Liver (tissue), 8 donors: ENCODE measurements at regions not wholly inside any gene's neighbourhood (a gene's known extent, or its start where the extent isn't known, plus 50 kb on each side); places are given as distances from the start of the nearest gene placed in this dataset.

Experiments
- DNase-seq: peaks from one replicate; pipeline ENCODE4 v3.0.0-alpha.2; 2017; ENCODE audit warnings: low spot score
- H3K27ac ChIP-seq, 2 donors: one replicate each; pipeline ENCODE4 v1.7.0; 2013; ENCODE audit warnings: inconsistent platforms in 2 of 2, low read length in 2 of 2, control low read depth in 1 of 2, low read depth in 1 of 2, mild to moderate bottlenecking in 1 of 2
- H3K27me3 ChIP-seq, 4 donors: one replicate each; pipeline versions ENCODE4 v1.6.1 to v1.7.0; 2013; ENCODE audit warnings: low read length in 3 of 4, inconsistent platforms in 1 of 4, mild to moderate bottlenecking in 1 of 4, moderate library complexity in 1 of 4; ENCODE audit not compliant: control insufficient read depth in 4 of 4, insufficient read depth in 4 of 4
- H3K36me3 ChIP-seq, 4 donors: one replicate each; pipeline versions ENCODE4 v1.6.1 to v1.7.0; 2013; ENCODE audit warnings: low read length in 3 of 4, mild to moderate bottlenecking in 3 of 4, low read depth in 1 of 4, moderate library complexity in 1 of 4; ENCODE audit not compliant: control insufficient read depth in 4 of 4, insufficient read depth in 3 of 4
- H3K4me1 ChIP-seq, 4 donors: one replicate each; pipeline versions ENCODE4 v1.6.1 to v1.7.0; 2013; ENCODE audit warnings: low read length in 3 of 4, mild to moderate bottlenecking in 3 of 4, moderate library complexity in 1 of 4; ENCODE audit not compliant: control insufficient read depth in 4 of 4, insufficient read depth in 4 of 4
- H3K4me3 ChIP-seq, 3 donors: one replicate each; pipeline versions ENCODE4 v1.6.1 to v1.7.0; 2013; ENCODE audit warnings: low read length in 3 of 3, control low read depth in 1 of 3, low read depth in 1 of 3, mild to moderate bottlenecking in 1 of 3
- H3K9ac ChIP-seq, 2 donors: one replicate each; pipeline ENCODE4 v1.7.0; 2013; ENCODE audit warnings: low read length in 2 of 2, mild to moderate bottlenecking in 2 of 2, moderate library complexity in 2 of 2, control low read depth in 1 of 2, low read depth in 1 of 2
- H3K9me3 ChIP-seq, 4 donors: one replicate each; pipeline versions ENCODE4 v1.6.1 to v1.7.0; 2013; ENCODE audit warnings: low read length in 3 of 4; ENCODE audit not compliant: control insufficient read depth in 4 of 4
- CTCF ChIP-seq: fragments of 150-350 bp; IDR thresholded peaks from 2 replicates; pipeline ENCODE4 v1.5.1; 2017; ENCODE audit warnings: improper control_type of control experiment, low read depth, low read length; ENCODE audit not compliant: missing input control
- EGR1 ChIP-seq, 2 donors: IDR thresholded peaks; 2 replicates each; pipeline ENCODE4 v1.6.1; 2016 to 2018; ENCODE audit warnings: antibody characterized with exemption in 2 of 2, low read depth in 2 of 2
- FOXA1 ChIP-seq: IDR thresholded peaks from 2 replicates; pipeline ENCODE4 v1.6.1; 2016; ENCODE audit warnings: antibody characterized with exemption
- GABPA ChIP-seq, 2 donors: IDR thresholded peaks in 1 of 2; conservative IDR thresholded peaks in 1 of 2; 2 replicates each; pipeline ENCODE4 v1.6.1; 2016; ENCODE audit warnings: antibody characterized with exemption in 2 of 2, mild to moderate bottlenecking in 1 of 2, moderate library complexity in 1 of 2
- HNF4G ChIP-seq: IDR thresholded peaks from 2 replicates; pipeline ENCODE4 v1.6.1; 2016; ENCODE audit warnings: antibody characterized with exemption
- MAX ChIP-seq: IDR thresholded peaks from 2 replicates; pipeline ENCODE4 v1.6.1; 2016; ENCODE audit warnings: antibody characterized with exemption
- NR2F2 ChIP-seq: IDR thresholded peaks from 2 replicates; pipeline ENCODE4 v1.6.1; 2016; ENCODE audit warnings: antibody characterized with exemption
- SP1 ChIP-seq: IDR thresholded peaks from 2 replicates; pipeline ENCODE4 v1.6.1; 2018; ENCODE audit warnings: antibody characterized with exemption, mild to moderate bottlenecking
- TAF1 ChIP-seq: conservative IDR thresholded peaks from 2 replicates; pipeline ENCODE4 v1.6.1; 2016; ENCODE audit warnings: antibody characterized with exemption, mild to moderate bottlenecking
- WGBS: extraction: QIAGEN DNeasy Blood & Tissue Kit; methylation state at CpG from one replicate; pipeline ENCODE4 v1.1.7; 2013; 5-methylcytosine and 5-hydroxymethylcytosine counted together
- TF ChIP-seq, protein P1 (sequence below): IDR thresholded peaks from 2 replicates; pipeline ENCODE4 v1.6.1; 2016; ENCODE audit warnings: antibody characterized with exemption
- donor health status: healthy.
- donor health status: healthy.
- donor health status: healthy.
- donor health status: healthy.
- donor health status: healthy.

GRCh38 chr4:115834441-115834840 lies 721.0 kb upstream of the NDST4 start:
- no peak overlapping the region for H3K9ac ChIP-seq
- H3K27me3 ChIP-seq, result no peaks in the 10 kb centered on the region
- 76% methylated on average over 3 of the region's 3 CpGs for WGBS
- no peaks in the 10 kb centered on the region for H3K4me1 ChIP-seq
- DNase-seq, result no peak
- peaks cover 0 to 1% (median 0%) of the 10 kb centered on the region in 4 donors for H3K9me3 ChIP-seq
- H3K4me3 ChIP-seq, result no peak overlapping the region
- no peaks in the 10 kb centered on the region for H3K36me3 ChIP-seq
- no peak for TF ChIP-seq CTCF
- TF ChIP-seq, protein P1, sequence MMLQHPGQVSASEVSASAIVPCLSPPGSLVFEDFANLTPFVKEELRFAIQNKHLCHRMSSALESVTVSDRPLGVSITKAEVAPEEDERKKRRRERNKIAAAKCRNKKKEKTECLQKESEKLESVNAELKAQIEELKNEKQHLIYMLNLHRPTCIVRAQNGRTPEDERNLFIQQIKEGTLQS, result no peak
- no peak overlapping the region for H3K27ac ChIP-seq

- no peak overlapping the region for H3K4me3 ChIP-seq
- H3K27ac ChIP-seq, result no peak overlapping the region
- H3K36me3 ChIP-seq, result no peaks in the 10 kb centered on the region
- H3K4me1 ChIP-seq, result no peaks in the 10 kb centered on the region
- DNase-seq, result no peak
- no peak overlapping the region for H3K9ac ChIP-seq
- no peak for TF ChIP-seq MAX
- no peak for TF ChIP-seq CTCF
- no peak for TF ChIP-seq FOXA1
- no peak for TF ChIP-seq SP1
- no peak for TF ChIP-seq TAF1
- no peak for TF ChIP-seq GABPA (IDR thresholded peaks at IDR 0.05 in 1 of 2, conservative IDR thresholded peaks at IDR 0.05 in 1 of 2)
- TF ChIP-seq NR2F2, result no peak
- 94% methylated on average over 1 of the region's 1 CpG for WGBS
- peaks cover 0 to 5% (median 0%) of the 10 kb centered on the region in 4 donors for H3K9me3 ChIP-seq
- no peaks in the 10 kb centered on the region for H3K27me3 ChIP-seq
These were observed 711.2 kb upstream of the NDST4 start for GRCh38 chr4:115824630-115825029.

- TF ChIP-seq HNF4G (no peak), EGR1 (IDR thresholded peaks at IDR 0.05; ENCODE audit: low read depth in 2 of 2) (no peak)
- Histone ChIP-seq H3K27ac (no peak overlapping the region), H3K4me1 (no peaks in the 10 kb centered on the region), H3K9me3 (no peaks in the 10 kb centered on the region), H3K27me3 (no peaks in the 10 kb centered on the region), H3K4me3 (no peak overlapping the region), H3K36me3 (no peaks in the 10 kb centered on the region), H3K9ac (no peak overlapping the region)
- DNase-seq, result no peak
These were observed 690.4 kb upstream of the NDST4 start for GRCh38 chr4:115803825-115804224.
